ENCODE measurements at regions not wholly inside any gene's neighbourhood (a gene's known extent, or its start where the extent isn't known, plus 50 kb on each side); places are given as distances from the start of the nearest gene placed in this dataset.

- no peak for TF ChIP-seq CTCF (IDR thresholded peaks at IDR 0.05; ENCODE audit: poor library complexity)
- TF ChIP-seq EZH2 (IDR thresholded peaks at IDR 0.05; ENCODE audit: borderline replicate concordance), result no peak
- TF ChIP-seq EZH2phosphoT487 (IDR thresholded peaks at IDR 0.05; ENCODE audit: low read depth, severe bottlenecking, unreplicated experiment), result no peak
These were observed 177.1 kb upstream of the RRP15 start for GRCh38 chr1:218108034-218108433.
